GM12873 (cell line): ENCODE measurements at regions not wholly inside any gene's neighbourhood (a gene's known extent, or its start where the extent isn't known, plus 50 kb on each side); places are given as distances from the start of the nearest gene placed in this dataset.

Experiments used
- TF ChIP-seq, protein P1 (sequence below): IDR thresholded peaks from 2 replicates; pipeline ENCODE4 v1.5.1; 2012; ENCODE audit warnings: low read depth, mild to moderate bottlenecking, moderate library complexity, low read length, control low read depth; ENCODE audit not compliant: insufficient read depth; ENCODE audit errors: missing control alignments

DNA sequence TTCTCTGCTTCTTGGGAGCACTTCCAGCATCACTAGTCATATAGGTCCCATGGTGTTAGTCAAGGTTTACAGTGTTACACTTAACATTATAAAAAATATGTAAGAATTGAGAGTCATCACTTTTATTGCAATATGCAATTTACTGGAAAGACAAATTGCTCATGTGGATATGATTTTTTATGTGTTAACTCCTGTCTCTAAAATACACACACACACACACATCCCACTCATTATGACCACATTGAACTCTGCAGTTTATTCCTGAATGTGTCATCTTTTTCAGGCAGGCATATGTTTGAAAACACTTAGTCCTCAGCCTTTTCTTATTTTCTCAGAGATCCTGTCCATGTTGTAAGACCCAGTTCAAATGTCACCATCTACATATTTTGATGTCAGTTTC lies 148.5 kb upstream of the MRPS30 start:
- TF ChIP-seq, protein P1, sequence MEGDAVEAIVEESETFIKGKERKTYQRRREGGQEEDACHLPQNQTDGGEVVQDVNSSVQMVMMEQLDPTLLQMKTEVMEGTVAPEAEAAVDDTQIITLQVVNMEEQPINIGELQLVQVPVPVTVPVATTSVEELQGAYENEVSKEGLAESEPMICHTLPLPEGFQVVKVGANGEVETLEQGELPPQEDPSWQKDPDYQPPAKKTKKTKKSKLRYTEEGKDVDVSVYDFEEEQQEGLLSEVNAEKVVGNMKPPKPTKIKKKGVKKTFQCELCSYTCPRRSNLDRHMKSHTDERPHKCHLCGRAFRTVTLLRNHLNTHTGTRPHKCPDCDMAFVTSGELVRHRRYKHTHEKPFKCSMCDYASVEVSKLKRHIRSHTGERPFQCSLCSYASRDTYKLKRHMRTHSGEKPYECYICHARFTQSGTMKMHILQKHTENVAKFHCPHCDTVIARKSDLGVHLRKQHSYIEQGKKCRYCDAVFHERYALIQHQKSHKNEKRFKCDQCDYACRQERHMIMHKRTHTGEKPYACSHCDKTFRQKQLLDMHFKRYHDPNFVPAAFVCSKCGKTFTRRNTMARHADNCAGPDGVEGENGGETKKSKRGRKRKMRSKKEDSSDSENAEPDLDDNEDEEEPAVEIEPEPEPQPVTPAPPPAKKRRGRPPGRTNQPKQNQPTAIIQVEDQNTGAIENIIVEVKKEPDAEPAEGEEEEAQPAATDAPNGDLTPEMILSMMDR: no peak

GRCh38 chr5:44659334-44659733 lies 149.4 kb upstream of the MRPS30 start:
- TF ChIP-seq, protein P1: no peak

GRCh38 chr5:44652674-44653073 lies 156.1 kb upstream of the MRPS30 start:
- TF ChIP-seq, protein P1: no peak

- TF ChIP-seq, protein P1: no peak
Observed at GRCh38 chr5:44646016-44646415, 162.7 kb upstream of the MRPS30 start.

DNA sequence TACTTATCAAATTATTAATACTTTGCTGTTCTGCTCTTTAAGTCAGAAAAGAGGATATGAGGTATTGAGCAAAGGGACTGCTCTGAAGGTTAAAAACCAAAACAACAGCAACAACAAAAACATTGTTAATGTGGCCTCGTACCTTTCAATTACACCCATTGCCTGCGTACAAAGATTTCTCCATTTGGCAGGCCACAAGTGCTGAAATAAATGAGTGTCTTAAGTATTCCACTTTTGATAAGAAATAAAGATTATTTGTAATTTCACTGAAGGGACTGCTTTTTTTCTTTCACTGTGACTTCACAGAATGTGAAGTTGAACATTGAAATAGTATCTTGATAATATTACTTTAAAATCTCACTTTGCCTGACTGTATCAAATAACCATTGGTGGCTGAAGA lies 163.2 kb upstream of the MRPS30 start:
- TF ChIP-seq, protein P1: no peak

- TF ChIP-seq, protein P1: no peak
Observed at GRCh38 chr5:44644628-44645027, 164.1 kb upstream of the MRPS30 start.

DNA sequence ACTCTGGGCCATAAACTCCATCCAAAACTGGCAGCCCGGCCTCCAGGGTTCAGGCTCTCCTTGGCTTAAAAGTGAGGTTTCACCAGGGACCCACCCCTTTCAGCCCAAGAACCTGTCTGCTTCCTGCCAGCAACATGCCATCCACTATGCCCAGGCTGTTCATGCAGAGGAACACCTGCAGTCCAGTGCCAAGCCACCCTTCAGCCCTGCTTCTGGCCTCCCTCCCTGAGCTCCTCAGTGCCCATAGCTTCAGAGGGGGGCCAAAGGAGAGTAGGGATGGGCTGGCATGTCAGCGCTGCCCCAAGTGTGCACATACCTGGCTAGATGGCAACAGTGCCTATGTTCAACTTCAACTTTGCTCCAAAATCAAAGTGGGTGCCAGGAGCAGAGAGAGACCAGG lies 166.9 kb upstream of the MRPS30 start:
- TF ChIP-seq, protein P1: no peak
